ENCODE measurements at regions not wholly inside any gene's neighbourhood (a gene's known extent, or its start where the extent isn't known, plus 50 kb on each side); places are given as distances from the start of the nearest gene placed in this dataset.

- no peak for TF ChIP-seq CTCF (IDR thresholded peaks at IDR 0.05)
- no peak for TF ChIP-seq POLR2A (IDR thresholded peaks at IDR 0.05)
- TF ChIP-seq POLR2AphosphoS5 (IDR thresholded peaks at IDR 0.05) = no peak
These were observed 475.7 kb upstream of the PKN2 start for GRCh38 chr1:88208389-88208788.
